Stimulated activated CD4-positive, alpha-beta T cell treated with anti-CD3 and anti-CD28 coated beads, Interleukin-2, amount 100 ng/mL, for 4 hours (primary cell): ENCODE measurements at regions not wholly inside any gene's neighbourhood (a gene's known extent, or its start where the extent isn't known, plus 50 kb on each side); places are given as distances from the start of the nearest gene placed in this dataset.
"Not testable (repeated sequence)": the region's sequence is repeated elsewhere in the genome, so short reads cannot be mapped to it uniquely, and the experiment has no call there.

ENCODE experiments used
- DNase-seq: peaks from one replicate; pipeline ENCODE4 v3.0.0-alpha.2; 2020; ENCODE audit warnings: low read depth

GRCh38 chr2:240254337-240255164 lies 114.1 kb upstream of the OTOS start:
- DNase-seq: no peak

- no peak for DNase-seq
Measured at GRCh38 chr2:240255165-240255491, 114.7 kb upstream of the OTOS start.

GRCh38 chr2:240255811-240256703 lies 115.6 kb upstream of the OTOS start:
- DNase-seq: no peak

- no peak for DNase-seq
Measured at GRCh38 chr2:240256704-240257637, 116.5 kb upstream of the OTOS start.

DNA sequence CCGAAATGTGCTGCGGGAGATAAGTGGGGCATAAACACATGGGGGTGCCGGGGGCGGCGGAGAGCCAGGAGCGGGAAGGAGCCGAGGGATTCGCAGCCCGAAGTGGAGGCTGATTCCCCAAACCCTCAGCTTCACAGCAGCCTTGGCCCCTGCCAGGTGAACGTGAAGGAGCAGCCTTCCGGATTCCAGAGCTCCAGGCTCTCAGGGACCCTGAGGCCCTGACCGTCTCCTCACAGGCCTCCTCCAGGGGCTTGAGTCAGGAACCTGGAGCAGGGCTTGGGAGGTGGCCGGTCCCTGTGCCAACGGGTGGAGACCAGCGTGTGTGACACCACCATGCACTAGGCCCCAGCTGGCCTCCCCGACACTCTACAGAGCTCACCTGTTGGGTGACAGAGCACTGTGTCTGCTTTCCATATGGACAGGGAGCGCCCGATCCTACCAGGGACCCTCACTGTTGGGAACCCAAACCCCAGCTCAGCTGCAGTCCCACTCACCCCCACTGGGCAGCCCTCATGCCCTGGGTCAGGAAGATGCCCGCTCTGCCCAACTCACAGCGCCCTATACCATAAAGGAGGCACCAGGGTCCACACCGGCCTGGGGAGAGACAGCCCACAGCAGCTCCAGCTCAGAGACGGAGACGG lies 117.6 kb upstream of the OTOS start:
- no peak for DNase-seq

DNA sequence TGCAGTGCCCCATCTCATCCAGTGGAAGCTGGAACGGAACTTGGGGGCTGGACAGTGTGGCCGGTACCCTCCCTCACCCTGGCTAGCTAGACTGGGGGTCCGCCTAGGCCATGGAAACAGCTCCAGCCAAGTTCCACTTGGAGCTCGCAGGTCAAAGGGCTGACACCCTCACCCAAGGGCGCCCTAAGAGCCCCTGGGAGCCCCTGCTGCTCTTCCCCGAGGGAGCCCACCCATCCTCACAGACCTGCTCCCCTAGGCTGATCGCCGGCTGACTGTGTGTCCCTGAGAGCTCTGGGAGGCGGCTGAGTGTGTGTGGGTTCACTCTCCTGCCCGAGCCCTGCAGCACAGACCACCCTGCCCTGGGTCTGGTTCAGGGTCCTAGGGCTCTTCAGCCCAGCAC lies 118.2 kb upstream of the OTOS start:
- DNase-seq: no peak

GRCh38 chr2:240259201-240259923 lies 118.9 kb upstream of the OTOS start:
- no peak for DNase-seq

GRCh38 chr2:240259924-240260529 lies 119.6 kb upstream of the OTOS start:
- DNase-seq: no peak

DNA sequence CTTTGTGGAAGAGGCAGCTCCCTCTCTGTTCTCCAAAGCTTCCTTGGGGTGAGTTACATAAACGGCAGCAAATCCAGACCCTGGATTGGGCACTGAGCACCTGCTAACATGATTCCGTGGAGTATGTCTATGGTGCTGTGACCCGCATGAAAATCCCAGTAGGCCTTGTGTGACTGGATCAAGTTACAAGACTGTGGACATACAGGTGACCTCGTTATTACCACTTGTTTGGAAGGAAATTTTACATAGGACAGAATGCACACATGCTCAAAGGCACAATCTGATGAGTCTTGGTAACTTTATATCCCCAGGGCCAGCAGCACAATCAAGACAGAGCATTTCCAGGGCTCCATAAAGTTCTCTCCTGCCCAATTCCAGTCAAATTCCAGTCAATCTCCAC lies 120.2 kb upstream of the OTOS start:
- DNase-seq: no peak

GRCh38 chr2:240262578-240262977 lies 122.1 kb upstream of the OTOS start:
- not testable (repeated sequence) for DNase-seq

GRCh38 chr2:240269380-240269779 lies 128.9 kb upstream of the OTOS start:
- DNase-seq: no peak

DNA sequence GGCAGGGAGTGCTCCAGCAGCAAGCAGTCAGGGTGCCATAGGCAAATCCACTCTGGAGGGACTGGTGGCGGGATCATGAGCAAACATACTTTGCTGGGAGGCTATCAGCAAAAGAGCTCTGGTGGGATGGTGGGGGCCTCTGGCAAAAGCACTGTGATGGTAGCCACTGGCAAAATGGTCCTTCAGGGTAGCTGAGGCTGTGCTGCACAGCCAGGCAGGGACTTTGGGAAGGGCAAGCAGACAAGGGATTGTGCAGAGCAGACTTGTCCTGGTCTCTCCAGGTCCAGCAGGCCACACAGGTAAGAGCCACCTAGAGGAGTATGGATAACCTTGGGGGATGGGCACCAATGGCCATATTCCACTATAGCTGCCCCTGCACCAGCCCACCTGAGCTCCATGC lies 129.4 kb upstream of the OTOS start:
- no peak for DNase-seq

GRCh38 chr2:240271716-240272341 lies 131.4 kb upstream of the OTOS start:
- no peak for DNase-seq

DNA sequence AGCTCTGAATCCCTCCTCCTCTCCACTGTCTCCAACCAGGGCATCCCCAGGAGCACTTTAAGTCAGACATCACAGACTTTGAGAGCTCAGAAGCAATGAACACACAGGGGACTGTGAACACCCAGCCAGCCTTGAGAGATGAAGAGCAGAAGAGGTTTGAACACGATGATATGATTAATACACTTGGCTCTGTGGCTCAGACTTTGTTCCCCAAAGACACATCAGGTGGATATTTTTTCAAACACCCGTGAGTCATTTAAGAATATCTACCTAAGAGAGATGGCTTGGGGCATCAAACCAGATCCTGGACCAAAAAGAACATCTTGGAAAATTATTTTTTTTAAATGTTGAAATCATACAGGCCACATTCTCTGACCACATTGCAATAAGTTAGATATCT lies 134.9 kb upstream of the OTOS start:
- no peak for DNase-seq

DNA sequence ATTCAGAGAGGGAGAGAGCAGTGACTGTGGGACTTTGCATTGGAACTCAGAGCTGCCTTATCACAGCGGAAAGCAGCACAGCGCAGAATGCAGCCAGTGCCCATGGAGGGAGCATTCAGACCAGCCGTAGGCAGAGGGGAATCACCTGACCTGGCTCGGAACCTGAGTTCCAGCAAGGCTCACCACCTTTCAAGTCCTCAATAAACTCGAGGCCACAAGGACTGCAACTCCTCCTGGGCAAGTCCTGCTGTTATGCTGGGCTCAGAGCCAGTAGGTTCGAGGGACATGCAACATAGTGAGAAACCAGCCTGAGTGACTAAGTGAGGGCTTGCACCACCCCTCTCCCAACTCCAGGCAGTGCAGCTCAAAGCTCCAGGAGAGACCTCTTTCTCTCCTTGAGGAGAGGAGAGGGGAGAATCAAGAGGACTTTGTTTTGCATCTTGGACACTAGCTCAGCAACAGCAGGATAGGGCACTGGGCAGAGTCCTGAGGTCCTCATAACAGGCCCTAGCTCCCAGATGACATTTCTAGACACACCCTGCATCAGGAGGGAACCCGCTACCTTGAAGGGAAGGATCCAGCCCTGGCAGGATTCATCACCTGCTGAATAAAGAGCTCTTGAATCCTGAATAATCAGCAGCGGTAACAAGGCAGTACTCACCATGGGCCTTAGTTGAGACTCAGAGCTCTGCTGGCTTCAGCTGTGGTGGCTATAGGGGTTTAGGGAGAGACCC lies 136.8 kb upstream of the OTOS start:
- no peak for DNase-seq

DNA sequence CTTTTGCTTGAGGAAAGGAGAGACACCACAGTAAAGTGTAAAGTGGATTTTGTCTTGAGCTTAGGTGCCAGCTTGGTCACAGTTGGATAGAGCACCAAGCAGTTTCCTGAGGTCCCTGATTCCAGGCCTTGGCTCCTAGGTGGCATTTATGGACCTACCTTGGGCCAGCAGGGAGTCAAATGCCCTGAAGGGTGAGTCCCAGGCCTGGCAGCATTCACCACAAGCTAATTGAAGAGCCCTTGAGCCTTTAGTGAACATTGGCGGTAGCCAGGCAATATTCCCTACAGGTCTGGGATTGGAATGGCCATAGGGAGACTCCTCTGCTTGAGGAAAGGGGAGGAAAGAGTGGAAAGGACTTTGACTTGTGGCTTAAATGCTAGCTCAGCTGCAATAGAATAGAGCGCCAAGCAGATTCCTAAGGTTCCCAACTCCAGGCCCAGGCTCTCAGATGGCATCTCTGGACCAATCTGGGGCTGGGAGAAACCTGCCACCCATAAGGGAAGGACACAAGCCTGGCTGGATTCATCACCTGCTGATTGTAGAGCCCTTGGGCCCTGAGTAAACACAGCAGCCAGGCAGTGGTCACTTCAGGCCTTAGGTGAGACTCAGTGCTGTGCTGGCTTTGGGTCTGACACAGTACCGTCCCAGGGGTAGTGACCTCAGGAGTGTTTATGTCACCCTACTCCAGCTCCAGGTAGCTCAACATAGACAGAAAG lies 137.5 kb upstream of the OTOS start:
- no peak for DNase-seq

DNA sequence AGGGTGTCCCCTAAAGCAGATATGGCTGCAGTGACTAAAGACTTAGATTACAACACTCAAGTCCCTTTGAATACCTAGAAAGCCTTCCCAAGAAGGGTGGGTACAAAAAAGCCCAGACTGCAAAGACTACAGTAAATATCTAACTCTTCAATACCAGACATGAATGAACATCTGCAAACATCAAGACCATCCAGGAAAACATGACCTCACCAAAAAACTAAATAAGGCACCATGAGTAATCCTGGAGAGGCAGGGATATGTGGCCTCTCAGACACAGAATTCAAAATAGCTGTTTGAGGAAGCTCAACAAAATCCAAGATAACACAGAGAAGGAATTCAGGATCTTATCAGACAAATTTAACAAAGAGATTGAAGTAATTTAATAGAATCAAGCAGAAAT lies 138.2 kb upstream of the OTOS start:
- no peak for DNase-seq

- no peak for DNase-seq
Measured at GRCh38 chr2:240280621-240281020, 140.2 kb upstream of the OTOS start.
